OCI-LY7 (cell line): ENCODE measurements at regions not wholly inside any gene's neighbourhood (a gene's known extent, or its start where the extent isn't known, plus 50 kb on each side); places are given as distances from the start of the nearest gene placed in this dataset.

ENCODE experiments used
- CTCF ChIP-seq: fragments of 200-600 bp; sonication (generic); conservative IDR thresholded peaks from 2 replicates; pipeline ENCODE4 v1.5.1; 2014; ENCODE audit warnings: mild to moderate bottlenecking, antibody characterized with exemption, low read length, moderate library complexity, mixed read lengths
- EZH2phosphoT487 ChIP-seq: fragments of 200-600 bp; sonication (generic); IDR thresholded peaks from 2 replicates; pipeline ENCODE4 v1.6.1; 2018; ENCODE audit warnings: low read depth, borderline replicate concordance, mild to moderate bottlenecking, mixed run types, antibody characterized with exemption, low read length, moderate library complexity, mixed read lengths

DNA sequence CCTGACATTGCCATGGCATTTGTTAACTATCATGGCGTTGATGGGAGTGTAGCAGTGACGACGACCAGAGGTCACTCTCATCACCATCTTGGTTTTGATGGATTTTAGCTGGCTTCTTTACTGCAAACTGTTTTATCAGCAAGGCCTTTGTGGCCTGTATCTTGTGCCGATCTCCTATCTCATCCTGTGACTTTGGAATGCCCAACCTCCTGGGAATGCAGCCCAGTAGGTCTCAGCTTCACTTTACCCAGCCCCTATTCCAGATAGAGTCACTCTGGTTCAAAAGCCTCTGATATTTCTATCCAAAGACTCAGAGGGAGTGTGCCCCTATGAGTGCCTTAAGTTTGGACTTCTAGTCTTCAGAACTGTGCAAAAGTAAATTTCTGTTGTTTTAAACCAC, 130.1 kb downstream of the ADAMTS1 start:
- no peak for TF ChIP-seq CTCF
- no peak for TF ChIP-seq EZH2phosphoT487
